ENCODE measurements at regions not wholly inside any gene's neighbourhood (a gene's known extent, or its start where the extent isn't known, plus 50 kb on each side); places are given as distances from the start of the nearest gene placed in this dataset.

- no peak overlapping the region for H3K27ac ChIP-seq (ENCODE audit: low read depth, low read length)
- no peaks in the 10 kb centered on the region for H3K4me1 ChIP-seq (ENCODE audit: control insufficient read depth in 5 of 5, insufficient read depth in 5 of 5, low read length in 5 of 5)
- peaks cover 0 to 3% (median 0%) of the 10 kb centered on the region in 5 donors for H3K9me3 ChIP-seq (ENCODE audit: control insufficient read depth in 5 of 5, low read length in 5 of 5)
- H3K9ac ChIP-seq (ENCODE audit: low read length in 5 of 5), result no peak overlapping the region
- no peak overlapping the region for H3K4me3 ChIP-seq (ENCODE audit: low read depth in 1 of 5, low read length in 5 of 5)
- H3K27me3 ChIP-seq (ENCODE audit: control insufficient read depth in 5 of 5, insufficient read depth in 4 of 5, low read length in 5 of 5), result peaks cover 0 to 3% (median 0%) of the 10 kb centered on the region in 5 donors
- no peaks in the 10 kb centered on the region for H3K36me3 ChIP-seq (ENCODE audit: control insufficient read depth in 5 of 5, insufficient read depth in 5 of 5, low read length in 5 of 5)
Observed at GRCh38 chrX:26037367-26037766, 100.8 kb upstream of the MAGEB18 start.

- Histone ChIP-seq H3K9me3 (ENCODE audit: control insufficient read depth in 5 of 5, low read length in 5 of 5) (no peaks in the 10 kb centered on the region), H3K4me1 (ENCODE audit: control insufficient read depth in 5 of 5, insufficient read depth in 5 of 5, low read length in 5 of 5) (no peaks in the 10 kb centered on the region), H3K36me3 (ENCODE audit: control insufficient read depth in 5 of 5, insufficient read depth in 5 of 5, low read length in 5 of 5) (no peaks in the 10 kb centered on the region), H3K4me3 (ENCODE audit: low read depth in 1 of 5, low read length in 5 of 5) (no peak overlapping the region), H3K27me3 (ENCODE audit: control insufficient read depth in 5 of 5, insufficient read depth in 4 of 5, low read length in 5 of 5) (no peaks in the 10 kb centered on the region), H3K27ac (ENCODE audit: low read depth, low read length) (no peak overlapping the region), H3K9ac (ENCODE audit: low read length in 5 of 5) (no peak overlapping the region)
Observed at GRCh38 chrX:26050099-26050498, 88.0 kb upstream of the MAGEB18 start.

- peaks cover 0 to 5% (median 0%) of the 10 kb centered on the region in 5 donors for H3K9me3 ChIP-seq (ENCODE audit: control insufficient read depth in 5 of 5, low read length in 5 of 5)
- H3K9ac ChIP-seq (ENCODE audit: low read length in 5 of 5), result no peak overlapping the region
- no peaks in the 10 kb centered on the region for H3K4me1 ChIP-seq (ENCODE audit: control insufficient read depth in 5 of 5, insufficient read depth in 5 of 5, low read length in 5 of 5)
- peaks cover 0 to 6% (median 0%) of the 10 kb centered on the region in 5 donors for H3K27me3 ChIP-seq (ENCODE audit: control insufficient read depth in 5 of 5, insufficient read depth in 4 of 5, low read length in 5 of 5)
- no peak overlapping the region for H3K27ac ChIP-seq (ENCODE audit: low read depth, low read length)
- no peak overlapping the region for H3K4me3 ChIP-seq (ENCODE audit: low read depth in 1 of 5, low read length in 5 of 5)
- no peaks in the 10 kb centered on the region for H3K36me3 ChIP-seq (ENCODE audit: control insufficient read depth in 5 of 5, insufficient read depth in 5 of 5, low read length in 5 of 5)
Observed at GRCh38 chrX:26070882-26071281, 67.3 kb upstream of the MAGEB18 start.

GRCh38 chrX:26071618-26072017 is 66.5 kb upstream of the MAGEB18 start:
- H3K27ac ChIP-seq (ENCODE audit: low read depth, low read length), result no peak overlapping the region

GRCh38 chrX:26083093-26083492 is 55.0 kb upstream of the MAGEB18 start:
- Histone ChIP-seq H3K27ac (ENCODE audit: low read depth, low read length) (no peak overlapping the region), H3K9ac (ENCODE audit: low read length in 5 of 5) (no peak overlapping the region), H3K27me3 (ENCODE audit: control insufficient read depth in 5 of 5, insufficient read depth in 4 of 5, low read length in 5 of 5) (no peaks in the 10 kb centered on the region), H3K4me3 (ENCODE audit: low read depth in 1 of 5, low read length in 5 of 5) (no peak overlapping the region), H3K9me3 (ENCODE audit: control insufficient read depth in 5 of 5, low read length in 5 of 5) (no peaks in the 10 kb centered on the region), H3K36me3 (ENCODE audit: control insufficient read depth in 5 of 5, insufficient read depth in 5 of 5, low read length in 5 of 5) (no peaks in the 10 kb centered on the region), H3K4me1 (ENCODE audit: control insufficient read depth in 5 of 5, insufficient read depth in 5 of 5, low read length in 5 of 5) (no peaks in the 10 kb centered on the region)

More at GRCh38 chrX:26071618-26072017, 66.5 kb upstream of the MAGEB18 start:
- Histone ChIP-seq H3K4me1 (ENCODE audit: control insufficient read depth in 5 of 5, insufficient read depth in 5 of 5, low read length in 5 of 5) (no peaks in the 10 kb centered on the region), H3K36me3 (ENCODE audit: control insufficient read depth in 5 of 5, insufficient read depth in 5 of 5, low read length in 5 of 5) (no peaks in the 10 kb centered on the region), H3K9ac (ENCODE audit: low read length in 5 of 5) (no peak overlapping the region), H3K9me3 (ENCODE audit: control insufficient read depth in 5 of 5, low read length in 5 of 5) (peaks cover 0 to 5% (median 0%) of the 10 kb centered on the region in 5 donors), H3K27me3 (ENCODE audit: control insufficient read depth in 5 of 5, insufficient read depth in 4 of 5, low read length in 5 of 5) (peaks cover 0 to 6% (median 0%) of the 10 kb centered on the region in 5 donors), H3K4me3 (ENCODE audit: low read depth in 1 of 5, low read length in 5 of 5) (no peak overlapping the region)

Measured in subcutaneous abdominal adipose tissue (tissue), 5 donors.